CD4-positive, alpha-beta T cell treated with Interleukin-15 for 1 hour (primary cell): ENCODE measurements at regions not wholly inside any gene's neighbourhood (a gene's known extent, or its start where the extent isn't known, plus 50 kb on each side); places are given as distances from the start of the nearest gene placed in this dataset.

Experiments
- DNase-seq: peaks from one replicate; pipeline ENCODE4 v3.0.0-alpha.2; 2020

DNA sequence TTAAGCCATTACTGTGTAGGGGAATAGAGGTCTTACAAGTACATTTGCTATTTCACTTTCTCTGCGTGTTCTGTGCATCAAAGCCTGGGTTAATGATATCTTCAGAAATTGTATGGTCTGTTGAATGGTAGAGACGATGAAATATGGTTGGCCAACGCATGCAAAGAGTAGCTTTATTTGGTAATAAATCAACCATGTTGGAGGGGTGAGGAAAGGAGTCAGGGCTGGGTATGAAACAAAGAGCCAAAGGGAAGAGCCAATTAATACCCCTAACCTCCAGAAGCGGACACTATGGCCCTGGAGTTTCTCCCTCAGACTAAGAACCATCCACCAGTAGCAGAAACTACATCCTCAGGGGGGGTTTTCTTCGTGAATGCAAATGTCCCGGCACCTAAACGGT is 1974.0 kb upstream of the WWC1 start:
- DNase-seq = no peak

- DNase-seq = no peak
These were observed 1970.4 kb upstream of the WWC1 start for GRCh38 chr5:166320920-166321480.

GRCh38 chr5:166324372-166324771 is 1967.1 kb upstream of the WWC1 start:
- DNase-seq = no peak

- no peak for DNase-seq
These were observed 1962.2 kb upstream of the WWC1 start for GRCh38 chr5:166329149-166329800.

GRCh38 chr5:166330036-166330435 is 1961.4 kb upstream of the WWC1 start:
- DNase-seq = no peak

DNA sequence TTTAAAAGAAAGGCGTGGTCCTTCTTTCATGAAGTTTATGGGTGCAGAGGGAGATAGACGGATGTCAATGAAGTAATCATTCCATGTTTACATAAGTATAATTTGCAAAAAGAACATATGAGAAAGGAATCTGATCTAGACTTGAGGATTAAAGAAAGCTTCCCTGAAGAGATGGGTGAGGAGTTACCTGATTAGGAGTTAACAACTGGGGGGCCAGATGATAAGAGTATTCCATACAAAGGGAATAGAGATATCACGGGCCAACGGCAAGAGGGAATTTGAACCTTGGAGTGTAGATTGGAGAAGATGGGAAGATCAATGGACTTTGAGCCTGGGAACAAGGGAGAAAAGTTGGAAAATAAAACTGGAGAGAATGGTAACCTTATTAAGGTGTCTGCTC is 1959.9 kb upstream of the WWC1 start:
- DNase-seq = no peak

- no peak for DNase-seq
These were observed 1952.6 kb upstream of the WWC1 start for GRCh38 chr5:166338801-166339200.

- DNase-seq = no peak
These were observed 1951.4 kb upstream of the WWC1 start for GRCh38 chr5:166340039-166340438.

GRCh38 chr5:166341740-166342337 is 1949.6 kb upstream of the WWC1 start:
- DNase-seq = no peak

GRCh38 chr5:166342402-166342801 is 1949.0 kb upstream of the WWC1 start:
- no peak for DNase-seq

DNA sequence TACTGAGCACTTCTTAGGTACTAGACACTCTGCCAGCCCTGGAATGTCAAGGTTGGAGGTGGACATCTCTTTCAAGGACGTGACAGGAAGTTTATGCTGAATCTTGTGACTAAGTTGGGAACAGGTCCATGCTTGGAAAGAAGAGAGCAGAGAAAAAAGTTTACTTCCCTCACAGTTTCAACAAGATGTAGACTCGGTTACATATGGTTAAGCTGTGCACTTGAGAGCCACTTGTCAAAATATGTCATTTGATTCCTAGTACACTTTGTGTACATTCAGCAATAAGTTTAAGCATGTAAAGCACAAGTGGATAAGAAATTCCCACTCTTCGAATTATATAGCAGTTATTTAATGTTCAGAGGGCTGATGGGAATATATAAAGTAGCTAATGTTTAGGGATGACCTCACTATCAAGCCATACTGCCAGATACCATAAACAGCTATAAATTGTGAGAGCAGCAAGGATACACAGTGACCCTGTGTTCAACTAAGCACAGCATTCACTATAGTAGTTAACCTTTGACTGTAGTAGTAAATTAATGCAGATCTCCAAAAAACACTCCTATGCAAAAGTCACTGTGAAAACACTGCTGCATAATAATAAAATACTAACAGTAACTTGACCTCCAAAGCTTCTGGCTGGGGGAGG is 1944.6 kb upstream of the WWC1 start:
- no peak for DNase-seq

DNA sequence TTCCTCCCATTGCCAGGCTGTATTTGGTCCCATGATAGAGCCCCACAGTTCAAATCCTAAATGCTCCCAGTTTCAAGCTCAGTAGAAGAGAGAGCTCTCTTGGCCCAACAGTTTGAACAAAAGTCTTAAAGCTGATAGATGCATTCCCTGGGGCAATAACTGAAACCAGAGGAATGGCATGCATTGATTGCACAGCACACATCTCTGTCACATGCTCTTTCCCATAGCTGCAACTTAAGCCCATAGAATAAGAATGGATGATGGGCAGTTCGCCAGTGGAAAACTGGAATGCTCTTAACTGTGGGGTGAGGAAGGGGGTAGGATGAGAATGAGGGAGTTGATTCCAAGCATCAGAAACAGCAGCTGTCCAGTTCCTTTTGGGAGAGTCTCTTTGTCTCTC is 1942.4 kb upstream of the WWC1 start:
- no peak for DNase-seq

- no peak for DNase-seq
These were observed 1937.9 kb upstream of the WWC1 start for GRCh38 chr5:166353580-166353979.

GRCh38 chr5:166354332-166354731 is 1937.1 kb upstream of the WWC1 start:
- no peak for DNase-seq

DNA sequence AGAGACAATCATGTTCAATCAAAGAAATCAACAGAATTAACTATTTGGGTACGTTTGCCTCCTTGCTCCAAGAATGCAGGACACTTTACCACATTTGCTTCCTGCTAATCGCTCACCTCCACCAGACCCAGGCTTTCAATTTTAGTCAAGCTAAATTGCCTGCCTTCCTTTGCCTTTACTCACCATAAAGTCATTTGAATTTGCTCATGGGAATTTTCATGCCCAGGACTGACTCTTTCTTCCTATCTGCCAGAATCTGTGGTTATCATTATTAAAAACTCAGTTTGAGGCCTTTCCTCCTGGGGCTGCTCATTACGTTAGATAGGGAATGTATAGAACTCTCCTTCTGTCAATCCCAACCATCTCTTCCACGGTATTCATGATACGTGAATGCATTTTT is 1935.3 kb upstream of the WWC1 start:
- DNase-seq = no peak

DNA sequence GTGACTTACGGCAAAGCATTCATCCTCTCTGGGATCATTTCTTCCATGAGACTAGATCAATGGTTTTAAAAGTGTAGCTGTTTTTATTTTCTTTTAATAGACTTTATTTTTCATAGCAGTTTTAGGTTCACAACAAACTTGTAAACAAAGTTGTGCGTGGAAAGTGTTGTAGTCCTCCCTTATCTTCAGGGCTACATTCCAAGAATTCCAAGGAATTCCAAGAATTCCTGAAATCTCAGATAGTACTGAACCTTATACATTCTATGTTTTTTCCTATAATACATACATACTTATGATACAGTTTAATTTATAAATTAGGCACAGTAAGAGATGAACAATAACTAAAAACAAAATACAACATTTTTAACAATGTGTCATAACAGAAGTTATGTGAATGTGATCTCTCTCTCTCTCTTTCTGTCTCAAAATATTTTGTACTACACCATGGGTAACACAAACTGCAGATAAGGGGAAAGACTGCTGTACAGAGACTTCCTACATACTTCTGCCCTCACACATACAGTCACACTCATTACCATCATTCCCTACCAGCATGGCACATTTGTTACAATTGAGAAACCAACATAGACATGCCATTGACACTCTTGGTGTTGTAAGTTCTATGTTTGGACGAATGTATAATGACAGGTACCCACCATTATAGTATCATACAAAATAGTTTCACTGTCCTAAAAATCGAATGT is 1933.2 kb upstream of the WWC1 start:
- no peak for DNase-seq

GRCh38 chr5:166363087-166363760 is 1928.2 kb upstream of the WWC1 start:
- DNase-seq = no peak

- DNase-seq = no peak
These were observed 1926.3 kb upstream of the WWC1 start for GRCh38 chr5:166365164-166365563.

GRCh38 chr5:166367391-166367790 is 1924.1 kb upstream of the WWC1 start:
- DNase-seq = no peak

DNA sequence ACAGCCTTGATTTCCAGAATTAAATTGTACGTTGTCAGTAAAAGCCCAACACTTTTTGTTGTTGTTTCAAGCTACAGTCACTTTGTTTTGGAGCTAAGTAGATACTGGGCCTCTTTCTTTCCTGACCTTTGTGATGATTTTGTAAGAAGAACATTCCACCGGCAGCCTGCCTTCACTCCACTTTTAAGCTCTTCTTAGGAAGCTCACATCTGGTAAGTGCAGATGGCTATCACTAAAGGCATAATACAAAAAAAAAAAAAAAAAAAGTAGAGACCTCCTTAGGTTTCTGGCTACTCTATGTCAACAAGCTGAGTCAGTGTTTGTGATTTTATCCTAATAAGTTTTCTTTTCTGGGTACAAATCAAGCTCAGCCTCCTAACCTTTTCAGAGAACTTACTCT is 1922.1 kb upstream of the WWC1 start:
- no peak for DNase-seq

GRCh38 chr5:166369807-166370206 is 1921.6 kb upstream of the WWC1 start:
- DNase-seq = no peak

DNA sequence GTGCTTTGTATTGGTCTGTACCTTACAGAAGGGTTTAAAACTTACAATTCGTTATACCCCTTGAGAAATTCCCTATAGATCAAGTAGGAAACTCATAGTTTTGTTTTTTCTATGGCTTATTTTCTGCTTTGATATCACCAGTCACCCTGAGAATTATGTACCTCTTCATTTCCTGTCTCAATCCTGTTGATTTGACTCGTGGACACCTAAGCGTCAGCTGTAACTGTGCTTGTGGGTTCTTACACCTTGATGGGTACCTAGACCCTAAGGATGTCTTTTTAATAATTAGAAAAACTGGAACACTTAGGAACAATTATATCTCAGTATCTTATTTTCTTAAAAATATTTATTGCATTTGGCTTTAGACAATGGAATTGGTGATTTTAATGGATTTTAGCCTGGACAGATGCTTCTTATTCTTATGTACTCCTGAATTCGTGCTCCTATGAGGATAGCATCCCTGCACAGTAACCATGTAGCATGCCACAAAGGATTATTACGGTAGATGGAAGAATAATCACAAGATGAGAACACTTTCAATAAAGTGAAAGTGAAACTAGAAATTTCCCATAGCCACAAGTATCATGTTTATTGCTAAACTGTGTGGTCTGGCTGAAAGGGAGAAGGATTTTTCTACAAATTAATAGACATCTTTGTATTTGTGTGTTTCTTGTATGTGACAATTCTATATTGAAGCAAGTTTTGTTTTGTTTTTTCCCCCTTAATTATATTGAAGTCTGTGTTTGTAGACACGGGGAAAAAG is 1920.3 kb upstream of the WWC1 start:
- no peak for DNase-seq
